Astrocyte of the cerebellum (primary cell): ENCODE measurements at regions not wholly inside any gene's neighbourhood (a gene's known extent, or its start where the extent isn't known, plus 50 kb on each side); places are given as distances from the start of the nearest gene placed in this dataset.

ENCODE experiments used
- DNase-seq: peaks from one replicate; pipeline ENCODE4 v3.0.0-alpha.2; 2011; ENCODE audit warnings: low read depth
- H3K4me3 ChIP-seq: 2 replicates; pipeline ENCODE4 v1.5.1; 2011; ENCODE audit warnings: mild to moderate bottlenecking, low read depth, low read length, moderate library complexity
- CTCF ChIP-seq: IDR thresholded peaks from 2 replicates; pipeline ENCODE4 v1.5.1; 2012; ENCODE audit warnings: low read length, low read depth, moderate library complexity, mild to moderate bottlenecking; ENCODE audit errors: missing control alignments
- in situ Hi-C: cut with HindIII; loops from 2 replicates; pipeline ENCODE4 v1.10.0; 2017; ENCODE audit warnings: low sequenced_read_pairs

- no peak overlapping the region for H3K4me3 ChIP-seq
- peak; percentile 90 for DNase-seq
- in situ Hi-C loops: no loop called here
- no peak for TF ChIP-seq CTCF
Measured at GRCh38 chr12:77667101-77667500, 163.6 kb upstream of the NAV3 start.

GRCh38 chr12:77648716-77649115 lies 182.0 kb upstream of the NAV3 start:
- in situ Hi-C loops: no loop called here
- no peak for TF ChIP-seq CTCF
- no peak for DNase-seq
- H3K4me3 ChIP-seq: no peak overlapping the region

- DNase-seq: no peak
- in situ Hi-C loops: no loop called here
- TF ChIP-seq CTCF: no peak
- no peak overlapping the region for H3K4me3 ChIP-seq
Measured at GRCh38 chr12:77645966-77646598, 184.6 kb upstream of the NAV3 start.

GRCh38 chr12:77644915-77645605 lies 185.6 kb upstream of the NAV3 start:
- DNase-seq: no peak
- no peak overlapping the region for H3K4me3 ChIP-seq
- no peak for TF ChIP-seq CTCF
- in situ Hi-C loops: no loop called here

- no peak for TF ChIP-seq CTCF
- no peak overlapping the region for H3K4me3 ChIP-seq
- in situ Hi-C loops: no loop called here
- no peak for DNase-seq
Measured at GRCh38 chr12:77642246-77642645, 188.4 kb upstream of the NAV3 start.

- no peak overlapping the region for H3K4me3 ChIP-seq
- DNase-seq: no peak
- in situ Hi-C loops: no loop called here
- TF ChIP-seq CTCF: no peak
Measured at GRCh38 chr12:77640356-77640755, 190.3 kb upstream of the NAV3 start.
